GM18502 (cell line): ENCODE measurements at regions not wholly inside any gene's neighbourhood (a gene's known extent, or its start where the extent isn't known, plus 50 kb on each side); places are given as distances from the start of the nearest gene placed in this dataset.
"Not testable (repeated sequence)": the region's sequence is repeated elsewhere in the genome, so short reads cannot be mapped to it uniquely, and the experiment has no call there.

Experiments
- ATAC-seq: cut with Tn5 transposase; IDR thresholded peaks from one replicate; pipeline ENCODE4 v1.9.1; 2021; ENCODE audit warnings: mild to moderate bottlenecking; ENCODE audit not compliant: unreplicated experiment, poor library complexity

DNA sequence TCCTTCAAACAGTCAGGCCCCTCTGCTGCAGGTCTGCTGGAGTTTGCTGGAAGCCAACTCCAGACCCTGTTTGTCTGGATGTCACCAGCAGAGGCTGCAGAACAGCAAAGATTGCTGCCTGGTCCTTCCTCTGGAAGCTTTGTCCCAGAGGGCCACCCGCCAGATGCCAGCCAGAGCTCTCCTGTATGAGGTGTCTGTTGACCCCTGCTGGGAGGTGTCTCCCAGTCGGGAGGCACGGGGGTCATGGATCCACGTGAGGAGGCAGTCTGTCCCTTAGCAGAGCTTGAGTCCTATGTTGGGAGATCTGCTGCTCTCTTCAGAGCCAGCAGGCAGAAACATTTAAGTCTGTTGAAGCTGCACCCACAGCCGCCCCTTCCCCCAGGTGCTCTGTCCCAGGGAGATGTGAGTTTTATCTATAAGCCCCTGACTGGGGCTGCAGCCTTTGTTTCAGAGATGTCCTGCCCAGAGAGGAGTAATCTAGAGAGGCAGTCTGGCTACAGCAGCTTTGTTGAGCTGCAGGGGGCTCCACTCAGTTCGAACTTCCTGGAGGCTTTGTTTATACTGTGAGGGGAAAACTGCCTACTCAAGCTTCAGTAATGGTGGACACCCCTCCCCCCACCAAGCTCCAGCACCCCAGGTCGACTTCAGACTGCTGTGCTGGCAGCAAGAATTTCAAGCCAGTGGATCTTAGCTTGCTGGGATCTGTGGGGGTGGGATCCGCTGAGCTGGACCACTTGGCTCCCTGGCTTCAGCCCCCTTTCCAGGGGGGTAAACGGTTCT, 72.1 kb downstream of the OGFRL1 start:
- not testable (repeated sequence) for ATAC-seq

DNA sequence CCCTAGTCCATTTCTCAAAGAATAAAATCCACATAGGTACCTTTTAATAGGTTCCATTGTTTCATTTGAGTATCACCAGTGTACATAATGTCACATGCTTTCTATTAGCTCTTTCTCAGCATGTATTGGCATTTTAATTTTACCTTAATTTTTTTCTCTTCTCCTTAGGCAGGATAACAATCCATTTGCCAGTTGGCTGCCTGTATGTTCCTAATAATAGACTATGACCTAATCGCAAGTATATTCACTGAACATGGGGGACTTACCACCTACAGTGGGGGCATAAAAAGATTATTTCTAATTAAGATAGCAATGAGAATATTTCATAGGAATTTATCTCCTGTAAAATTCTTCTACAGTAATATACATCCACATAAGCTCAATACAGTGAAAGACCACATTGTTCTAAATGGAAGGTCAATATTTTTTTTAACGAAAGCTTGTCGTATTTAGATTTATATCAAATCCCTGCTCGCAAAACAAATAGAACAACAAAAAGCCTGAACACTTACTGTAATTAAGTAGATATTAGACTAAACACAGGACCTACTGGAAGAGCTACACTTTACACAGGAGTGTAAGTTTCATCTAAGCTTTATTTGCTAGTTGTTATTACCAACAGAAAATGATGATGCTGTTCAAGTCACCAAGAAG, 76.4 kb downstream of the OGFRL1 start:
- no peak for ATAC-seq

DNA sequence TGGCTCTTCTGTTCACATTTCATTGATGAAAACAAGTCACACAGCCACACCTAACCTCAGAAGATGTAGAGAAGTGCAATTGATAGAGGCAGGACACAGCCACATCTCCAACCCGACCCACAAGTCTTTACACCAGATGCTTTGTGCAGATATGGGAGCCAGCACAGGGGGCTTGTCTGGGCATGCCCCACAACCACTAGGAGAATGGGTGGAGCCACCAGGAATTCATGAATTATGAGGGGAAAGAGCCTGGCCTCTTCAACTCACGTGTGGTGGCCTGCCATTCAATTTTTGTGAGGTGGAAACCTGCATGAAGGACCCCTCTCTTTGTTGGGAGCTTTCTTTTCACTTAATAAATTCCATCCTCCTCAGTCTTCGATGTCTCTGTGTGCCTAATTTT, 79.1 kb downstream of the OGFRL1 start:
- no peak for ATAC-seq

DNA sequence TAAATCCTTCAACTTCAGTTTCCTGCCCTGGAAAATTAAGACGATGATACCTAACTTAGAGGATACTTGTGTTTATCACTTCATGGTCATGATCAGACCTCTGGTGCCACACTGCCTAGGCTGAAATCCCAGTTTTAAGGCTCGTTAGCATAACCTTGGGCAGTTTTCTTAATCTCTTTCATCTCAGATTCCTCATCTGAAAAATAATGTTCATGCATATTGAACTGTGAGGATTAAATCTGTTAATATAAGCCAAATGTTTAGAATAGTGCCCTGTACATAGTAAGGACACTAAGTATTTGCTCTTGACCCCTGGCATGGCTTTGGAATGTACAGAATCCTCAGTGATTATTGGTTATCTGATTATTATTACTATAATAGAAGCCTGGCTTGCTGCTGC, 79.7 kb downstream of the OGFRL1 start:
- ATAC-seq = no peak

DNA sequence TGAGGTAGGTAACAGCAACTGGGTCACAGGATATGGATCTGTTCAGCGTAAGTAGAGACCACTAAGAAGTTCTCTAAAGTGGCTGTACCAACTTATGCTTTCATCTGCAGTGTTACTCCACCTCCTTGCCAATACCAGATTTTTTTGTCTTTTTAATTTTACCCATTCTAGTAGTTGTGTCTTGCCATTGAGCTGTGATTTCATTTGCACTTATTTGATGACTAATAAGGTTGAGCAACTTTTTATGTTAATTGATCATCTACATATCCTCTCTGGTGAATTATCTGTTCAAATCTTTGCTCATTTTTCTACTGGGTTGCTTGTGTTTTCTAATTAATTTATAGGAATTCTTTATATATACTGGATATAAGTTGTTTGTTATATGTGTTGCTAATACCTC, 82.9 kb downstream of the OGFRL1 start:
- ATAC-seq = no peak

DNA sequence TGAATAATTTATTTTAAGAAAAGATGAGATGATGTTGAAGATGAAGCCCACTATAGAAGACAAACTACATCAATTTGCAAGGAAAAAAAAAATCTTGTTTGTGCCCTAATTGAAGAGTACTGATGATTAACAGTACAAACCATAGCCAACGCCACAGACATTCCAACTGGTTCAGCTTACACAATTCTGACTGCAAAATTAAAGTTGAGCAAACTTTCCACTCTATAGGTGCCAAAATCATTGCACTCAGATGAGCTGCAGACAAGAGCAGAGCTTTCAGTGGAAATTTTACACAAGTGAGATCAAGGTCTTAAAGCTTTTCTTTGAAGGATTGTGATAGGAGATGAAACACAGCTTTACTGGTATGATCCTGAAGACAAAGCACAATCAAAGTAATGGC, 85.3 kb downstream of the OGFRL1 start:
- ATAC-seq = no peak

DNA sequence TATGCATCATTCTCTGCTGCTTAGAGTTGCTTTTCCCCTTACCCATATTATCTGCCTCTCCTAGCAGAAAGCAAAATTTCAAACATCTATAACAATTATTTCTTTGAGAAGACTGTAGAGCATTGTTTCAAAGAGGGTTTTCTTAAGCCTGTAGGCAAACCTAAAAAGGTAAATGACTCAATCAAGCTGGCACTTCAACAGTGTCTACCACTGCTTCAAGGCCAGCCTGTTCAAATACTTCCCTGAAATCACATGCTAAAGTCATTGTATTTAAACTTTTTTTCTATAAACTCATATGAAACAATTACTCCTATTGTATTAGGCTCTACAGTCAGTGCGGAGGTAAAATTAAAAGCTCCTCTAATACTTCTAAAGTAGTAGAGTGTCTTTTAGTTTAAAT, 87.1 kb downstream of the OGFRL1 start:
- no peak for ATAC-seq

DNA sequence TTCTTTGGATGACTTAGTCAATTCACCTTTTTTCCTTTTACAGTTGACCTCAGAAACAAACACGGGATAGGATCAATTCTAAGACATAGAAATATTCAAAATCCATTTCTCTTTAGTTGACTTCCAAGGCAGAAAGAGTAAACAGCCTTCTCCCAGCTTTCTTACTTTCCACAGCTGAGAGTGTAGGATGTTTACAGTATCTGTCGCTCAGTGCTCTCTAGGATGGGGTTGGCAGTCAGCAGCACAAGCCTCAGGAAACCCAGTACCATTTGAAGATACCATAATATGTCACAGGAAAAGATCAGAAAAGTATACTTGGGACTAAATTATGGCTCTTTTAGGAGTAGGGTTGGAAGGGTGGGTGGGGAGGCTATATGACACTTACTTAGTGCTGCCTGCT, 88.2 kb downstream of the OGFRL1 start:
- no peak for ATAC-seq

DNA sequence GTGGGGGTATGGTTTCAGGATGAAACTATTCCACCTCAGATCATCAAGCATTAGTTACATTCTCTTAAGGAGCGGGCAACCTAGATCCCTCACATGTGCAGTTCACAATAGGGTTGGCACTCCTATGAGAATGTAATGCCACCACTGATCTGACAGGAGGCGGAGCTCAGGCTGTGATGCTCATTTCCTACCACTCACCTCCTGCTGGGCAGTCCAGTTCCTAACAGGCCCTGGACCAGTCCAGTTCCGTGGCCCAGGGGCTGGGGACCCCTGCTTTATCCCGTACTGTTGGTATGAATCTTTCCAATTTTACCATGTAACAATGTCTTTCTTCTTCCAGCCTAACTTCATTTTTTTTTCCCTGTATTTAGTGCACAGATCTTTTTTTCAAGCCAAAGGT, 94.9 kb downstream of the OGFRL1 start:
- ATAC-seq = no peak

DNA sequence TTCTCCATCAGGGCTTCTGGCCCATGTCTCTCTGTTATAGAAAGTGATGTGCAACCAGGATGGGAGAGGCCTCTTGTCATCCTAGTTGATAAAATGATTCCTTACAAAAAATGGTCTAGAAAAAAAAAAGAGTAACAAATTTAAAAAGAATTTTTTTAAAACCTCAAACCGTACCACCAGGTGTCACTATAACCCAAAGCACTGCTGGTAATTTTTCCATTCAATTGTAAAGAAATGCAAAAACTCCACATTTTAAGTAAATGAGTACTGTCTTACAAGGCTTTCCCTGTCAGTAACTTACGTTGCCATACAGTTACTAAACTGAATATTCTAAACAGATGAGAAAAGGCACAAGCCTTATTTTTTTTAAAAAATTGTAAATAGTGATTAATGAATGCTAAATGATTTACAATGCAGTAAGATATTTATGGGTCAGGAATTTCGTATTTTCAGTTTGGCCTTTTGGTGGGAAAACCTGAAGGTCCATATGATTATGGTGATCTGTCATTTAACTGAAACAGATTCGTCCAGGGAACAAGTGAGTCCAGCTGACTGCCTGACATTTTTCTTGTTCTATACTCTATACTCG, 95.4 kb downstream of the OGFRL1 start:
- no peak for ATAC-seq

DNA sequence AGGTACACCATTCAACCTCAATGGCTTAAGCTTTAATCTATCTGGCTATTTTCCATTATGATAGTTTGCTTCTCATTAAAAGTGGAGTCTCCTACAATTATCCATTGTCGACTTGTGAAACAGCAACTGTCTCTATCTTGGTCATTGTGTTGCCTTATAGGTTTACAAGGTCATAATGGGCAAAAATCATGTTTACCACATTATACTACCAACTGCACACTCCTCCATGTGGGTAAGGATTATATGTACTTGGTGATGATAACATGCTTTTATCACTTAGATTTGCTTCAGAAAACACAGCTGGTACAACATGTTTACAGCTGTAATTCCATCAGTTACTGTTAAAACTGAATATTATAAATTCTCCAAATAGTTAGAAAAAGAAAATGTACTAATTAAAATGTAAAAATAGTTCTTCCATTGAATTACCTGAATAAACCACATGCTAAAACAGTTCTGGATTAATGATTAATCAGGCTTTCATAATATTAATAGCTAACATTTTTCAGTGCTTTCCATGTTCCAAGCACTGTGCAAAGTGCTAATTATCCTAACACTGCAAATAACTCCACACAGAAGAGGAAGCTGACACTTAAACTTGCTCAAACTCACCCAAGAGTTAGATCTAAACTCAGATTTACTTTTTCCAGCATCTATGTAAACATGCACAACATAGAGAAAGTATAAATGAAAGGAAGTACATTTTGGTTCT, 96.7 kb downstream of the OGFRL1 start:
- no peak for ATAC-seq

DNA sequence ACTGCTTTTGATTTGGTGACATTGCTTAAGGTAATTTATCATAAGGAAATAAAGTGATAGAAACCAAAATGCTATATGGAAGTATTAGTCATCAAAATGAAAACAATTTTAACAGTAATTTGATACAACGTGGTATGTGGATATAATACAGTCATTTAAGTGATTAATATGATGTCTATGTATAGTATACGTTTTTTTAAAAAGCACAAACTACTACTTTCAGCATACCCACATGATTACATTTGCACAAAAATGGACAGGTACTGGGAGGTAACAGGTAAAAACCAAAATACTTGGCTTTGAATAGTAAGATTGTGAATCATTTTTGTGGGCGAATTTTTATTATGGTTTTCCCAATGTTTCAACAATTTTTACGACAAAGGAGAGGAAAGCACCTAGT, 97.6 kb downstream of the OGFRL1 start:
- ATAC-seq = no peak

DNA sequence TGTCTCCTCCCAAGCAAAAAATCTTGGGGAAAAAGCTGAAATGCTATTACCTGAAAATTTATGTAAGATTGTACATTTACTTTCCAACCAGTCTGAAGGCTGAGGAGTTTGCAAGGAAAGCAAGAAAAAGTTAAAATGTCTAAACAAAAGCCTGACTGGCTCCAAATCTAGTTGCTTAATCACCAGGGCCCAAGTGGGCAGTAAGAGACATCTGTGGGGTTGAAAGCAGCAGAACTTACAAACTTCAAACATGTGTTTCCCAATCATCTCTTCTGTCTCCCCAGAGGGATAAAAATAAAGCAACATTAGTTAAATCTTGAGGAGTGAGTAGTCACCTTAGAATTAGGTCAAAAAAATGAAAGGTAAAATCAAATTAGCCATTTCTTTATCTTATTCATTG, 98.6 kb downstream of the OGFRL1 start:
- no peak for ATAC-seq

DNA sequence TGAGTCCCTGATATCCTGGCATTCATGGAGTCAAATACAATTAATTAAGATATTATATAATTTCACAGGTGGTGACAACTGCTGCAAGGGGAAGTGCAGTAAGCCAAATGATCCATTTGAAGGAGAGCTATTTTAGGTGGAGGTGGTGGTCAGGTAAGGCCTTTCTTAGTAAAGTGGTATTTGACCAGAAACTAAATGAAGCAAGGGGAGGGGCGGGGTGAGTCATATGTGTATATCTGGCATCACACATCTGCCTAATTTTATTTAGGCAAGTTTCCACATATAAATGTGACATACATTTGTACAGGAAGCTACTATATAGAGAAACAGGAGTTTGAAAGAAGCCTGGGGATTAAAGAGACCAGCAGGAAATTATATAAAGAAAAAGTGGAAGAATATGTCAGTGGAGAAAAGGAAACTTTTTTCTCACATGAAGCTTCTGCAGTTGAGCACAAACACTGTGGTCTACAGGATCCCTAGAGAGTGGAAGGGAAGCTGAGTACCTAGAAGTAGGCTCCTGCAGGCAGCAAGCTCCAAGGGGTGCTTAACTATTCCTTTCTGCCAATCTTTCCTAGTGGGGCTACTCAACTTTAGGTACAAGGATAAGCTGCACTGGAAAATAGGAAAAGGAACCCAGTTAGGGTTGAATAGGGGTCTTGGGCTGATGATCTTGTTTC, 99.6 kb downstream of the OGFRL1 start:
- peak; percentile 58 for ATAC-seq

DNA sequence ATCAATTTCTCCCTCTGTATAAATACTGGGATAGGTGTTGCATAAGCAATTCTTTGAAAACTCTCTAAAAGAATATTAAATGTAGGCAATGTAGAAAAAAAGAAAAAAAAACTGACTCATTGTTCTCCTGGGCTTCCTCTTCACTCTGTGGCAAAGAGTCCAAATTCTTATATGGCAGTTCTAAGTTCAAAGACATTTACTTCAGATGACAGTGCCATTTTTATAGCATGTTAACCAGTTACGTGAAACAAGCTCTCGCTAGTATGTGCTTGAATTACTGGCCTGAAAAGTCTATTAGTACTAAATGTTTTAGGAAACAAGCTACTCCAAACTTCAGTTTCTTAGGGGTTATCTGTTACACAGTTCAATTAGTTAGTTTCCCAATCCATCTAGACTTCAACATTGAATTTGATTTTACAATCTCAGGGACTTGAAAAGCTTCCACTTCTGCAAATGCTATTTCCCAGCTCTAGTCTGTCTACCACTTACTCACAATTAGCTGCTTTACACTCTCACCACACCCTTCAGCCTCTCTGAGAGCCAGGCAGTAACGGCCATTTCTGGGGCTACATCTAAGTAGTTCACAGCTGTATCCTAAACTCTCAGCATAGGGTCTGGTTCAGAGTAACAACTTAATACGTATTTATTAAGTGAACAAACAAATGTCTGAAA, 100.4 kb downstream of the OGFRL1 start:
- ATAC-seq = no peak

DNA sequence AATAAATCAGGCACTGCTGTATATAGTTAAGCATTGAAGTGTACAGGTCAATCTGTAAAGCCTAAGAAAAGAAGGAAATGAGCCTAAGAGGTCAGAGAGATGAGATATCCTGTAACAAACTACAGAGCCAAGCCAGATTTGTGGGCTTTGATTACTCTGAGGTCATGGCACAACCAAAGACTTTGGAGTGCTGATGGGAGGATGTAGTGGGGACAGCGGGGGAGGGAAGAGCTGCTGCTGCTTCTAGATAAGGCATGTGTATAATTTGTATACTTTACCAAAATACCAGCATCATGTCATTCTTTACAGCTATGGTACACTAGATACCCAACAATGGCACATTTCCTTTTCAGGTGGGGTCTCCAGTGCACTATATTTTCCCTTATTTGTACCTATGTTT, 102.5 kb downstream of the OGFRL1 start:
- no peak for ATAC-seq

DNA sequence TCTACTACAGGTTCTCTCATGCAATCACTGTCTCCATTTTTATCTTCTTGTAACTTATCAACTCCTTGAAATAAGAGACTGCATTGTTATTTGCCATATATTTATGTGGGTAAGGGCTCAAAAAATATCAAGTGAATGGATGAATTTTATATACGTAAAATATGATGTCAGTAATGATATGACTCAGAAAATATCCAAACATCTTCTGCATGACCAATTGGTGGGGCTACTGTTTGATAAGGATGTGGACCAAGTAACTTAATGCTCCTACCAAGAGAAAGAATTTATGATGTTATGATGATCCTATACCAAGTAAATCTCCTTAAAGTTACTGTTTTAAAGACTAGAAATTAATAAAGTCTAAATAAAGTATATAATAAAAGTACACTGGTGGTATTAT, 103.7 kb downstream of the OGFRL1 start:
- no peak for ATAC-seq

DNA sequence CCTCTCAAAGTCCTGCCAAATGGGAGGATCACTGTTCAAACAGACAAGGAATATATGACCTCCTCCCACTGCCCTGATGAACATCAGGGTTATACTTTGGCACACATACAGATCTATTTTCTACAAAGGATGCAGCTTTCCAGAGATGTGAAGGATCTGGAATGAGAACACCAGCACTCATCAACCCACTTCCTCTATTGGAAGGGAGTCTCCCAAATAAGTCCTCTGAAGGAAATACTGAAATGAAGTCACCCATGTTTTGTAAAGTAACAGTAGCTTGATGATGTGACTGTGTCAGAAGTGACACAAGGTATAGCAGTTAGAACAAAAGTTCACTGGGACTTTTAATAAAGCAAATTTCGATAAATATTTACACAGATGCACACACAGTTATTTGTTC, 104.9 kb downstream of the OGFRL1 start:
- no peak for ATAC-seq

DNA sequence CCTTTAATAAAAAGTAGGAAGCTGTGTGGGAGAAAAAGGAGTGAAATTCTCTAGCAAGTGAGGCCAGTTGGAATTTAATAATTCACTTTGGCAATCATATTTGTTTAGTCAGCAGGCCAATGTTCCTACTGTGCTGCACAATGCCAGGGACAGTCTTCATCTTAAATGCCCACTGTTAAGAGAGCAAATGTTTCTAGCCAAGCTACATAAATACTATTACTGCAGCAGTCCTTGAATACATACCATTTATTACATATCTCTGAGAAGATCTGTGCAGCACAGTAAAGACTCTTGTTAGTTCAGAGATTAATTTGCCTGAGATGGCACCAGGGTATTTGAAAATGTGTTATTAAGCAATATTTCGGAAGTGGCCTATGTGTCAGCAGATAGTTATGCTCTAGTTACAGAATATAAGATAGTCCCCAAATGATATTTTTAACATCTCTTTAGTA, 105.4 kb downstream of the OGFRL1 start:
- no peak for ATAC-seq

DNA sequence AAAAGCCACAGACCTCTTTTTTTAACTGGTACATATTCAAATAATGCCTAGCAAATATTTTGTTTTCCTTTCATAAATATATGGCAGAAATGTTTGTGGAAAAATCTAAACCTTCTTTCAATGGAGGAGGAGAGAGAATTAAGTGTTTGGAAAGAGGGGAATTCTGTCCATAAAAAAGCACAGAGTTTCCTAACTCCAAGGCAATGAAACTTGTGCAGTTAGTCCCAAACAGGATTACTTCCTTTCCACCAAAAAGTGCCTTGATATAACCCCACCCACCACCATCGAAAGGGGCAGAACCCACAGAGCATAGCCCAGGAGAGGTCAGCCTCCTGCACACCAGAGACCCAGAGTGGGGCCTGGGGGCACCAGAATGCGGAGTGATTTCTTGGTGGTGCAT, 106.3 kb downstream of the OGFRL1 start:
- no peak for ATAC-seq
